Sigmoid colon (tissue), 3 donors: ENCODE measurements at regions not wholly inside any gene's neighbourhood (a gene's known extent, or its start where the extent isn't known, plus 50 kb on each side); places are given as distances from the start of the nearest gene placed in this dataset.

ENCODE experiments used
- POLR2A ChIP-seq, 2 donors: fragments of 450-650 bp; IDR thresholded peaks; one replicate each; pipeline ENCODE4 v1.6.1; 2016; ENCODE audit warnings: antibody characterized with exemption in 2 of 2, mild to moderate bottlenecking in 2 of 2, moderate library complexity in 2 of 2
- TF ChIP-seq, protein P1 (sequence below), 4 experiments: fragments of 450-650 bp in 3 of 4; fragments of 200-600 bp in 1 of 4; IDR thresholded peaks; one replicate each; pipeline ENCODE4 v1.5.1; 2016 to 2019; ENCODE audit warnings: antibody characterized with exemption in 4 of 4, mild to moderate bottlenecking in 3 of 4, moderate library complexity in 2 of 4

DNA sequence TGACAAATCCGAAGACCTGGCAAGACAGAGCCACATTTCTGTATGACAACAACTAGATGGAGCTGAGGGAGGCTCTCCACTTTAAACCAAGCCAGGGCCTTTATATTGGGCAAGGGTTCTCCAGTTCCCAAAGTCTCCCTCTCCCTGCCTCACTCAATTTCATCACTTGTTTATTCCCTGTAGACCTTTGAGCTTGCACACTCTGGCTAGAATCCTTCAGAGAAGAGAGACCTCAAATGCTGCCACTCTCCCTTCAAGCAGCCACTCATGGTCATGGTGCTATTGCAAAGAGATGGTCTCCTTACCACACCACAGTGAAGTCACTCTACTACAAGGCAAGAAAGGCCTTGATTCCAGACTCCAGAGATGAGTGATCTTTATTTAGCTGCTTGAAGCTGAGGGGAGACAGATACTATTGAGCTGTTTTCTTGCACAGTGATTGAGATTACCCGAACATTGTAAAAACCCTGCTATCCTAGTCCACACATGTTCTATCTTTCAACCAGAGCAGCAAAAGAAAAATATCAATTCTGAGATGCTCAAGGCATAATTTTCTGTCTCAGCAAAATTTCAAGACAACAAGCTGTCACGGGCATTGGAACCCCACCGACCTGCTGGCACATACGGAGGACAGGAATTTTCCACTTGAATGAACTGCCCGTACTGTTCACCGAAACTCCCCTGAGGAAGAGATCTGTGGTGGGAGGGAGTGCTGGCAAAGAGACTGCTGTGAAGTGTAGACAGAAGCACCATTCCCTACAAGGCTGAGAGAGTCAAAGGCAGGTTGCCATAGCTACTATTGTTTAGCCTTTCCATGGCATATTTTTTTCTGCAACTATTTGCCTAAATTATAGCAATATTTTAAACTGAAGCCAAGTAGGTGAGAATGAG, 81.1 kb downstream of the CDO1 start:
- TF ChIP-seq, protein P1, sequence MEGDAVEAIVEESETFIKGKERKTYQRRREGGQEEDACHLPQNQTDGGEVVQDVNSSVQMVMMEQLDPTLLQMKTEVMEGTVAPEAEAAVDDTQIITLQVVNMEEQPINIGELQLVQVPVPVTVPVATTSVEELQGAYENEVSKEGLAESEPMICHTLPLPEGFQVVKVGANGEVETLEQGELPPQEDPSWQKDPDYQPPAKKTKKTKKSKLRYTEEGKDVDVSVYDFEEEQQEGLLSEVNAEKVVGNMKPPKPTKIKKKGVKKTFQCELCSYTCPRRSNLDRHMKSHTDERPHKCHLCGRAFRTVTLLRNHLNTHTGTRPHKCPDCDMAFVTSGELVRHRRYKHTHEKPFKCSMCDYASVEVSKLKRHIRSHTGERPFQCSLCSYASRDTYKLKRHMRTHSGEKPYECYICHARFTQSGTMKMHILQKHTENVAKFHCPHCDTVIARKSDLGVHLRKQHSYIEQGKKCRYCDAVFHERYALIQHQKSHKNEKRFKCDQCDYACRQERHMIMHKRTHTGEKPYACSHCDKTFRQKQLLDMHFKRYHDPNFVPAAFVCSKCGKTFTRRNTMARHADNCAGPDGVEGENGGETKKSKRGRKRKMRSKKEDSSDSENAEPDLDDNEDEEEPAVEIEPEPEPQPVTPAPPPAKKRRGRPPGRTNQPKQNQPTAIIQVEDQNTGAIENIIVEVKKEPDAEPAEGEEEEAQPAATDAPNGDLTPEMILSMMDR (IDR thresholded peaks at IDR 0.05): no peak
- no peak for TF ChIP-seq POLR2A (IDR thresholded peaks at IDR 0.05)
